C4-2B (cell line): ENCODE measurements at regions not wholly inside any gene's neighbourhood (a gene's known extent, or its start where the extent isn't known, plus 50 kb on each side); places are given as distances from the start of the nearest gene placed in this dataset.

ENCODE experiments used
- H3K27ac ChIP-seq: fragments of 450-650 bp; 2 replicates; pipeline ENCODE4 v1.5.1; 2017
- CTCF ChIP-seq: fragments of 450-650 bp; conservative IDR thresholded peaks from 2 replicates; pipeline ENCODE4 v1.5.1; 2017; ENCODE audit warnings: mild to moderate bottlenecking
- ZFX ChIP-seq: fragments of 450-650 bp; IDR thresholded peaks from 2 replicates; pipeline ENCODE4 v1.6.1; 2017

GRCh38 chr19:30696514-30696913 is 324.3 kb downstream of the ZNF536 start:
- no peak overlapping the region for H3K27ac ChIP-seq
- TF ChIP-seq ZFX (no peak), CTCF (peak; percentile 53)

DNA sequence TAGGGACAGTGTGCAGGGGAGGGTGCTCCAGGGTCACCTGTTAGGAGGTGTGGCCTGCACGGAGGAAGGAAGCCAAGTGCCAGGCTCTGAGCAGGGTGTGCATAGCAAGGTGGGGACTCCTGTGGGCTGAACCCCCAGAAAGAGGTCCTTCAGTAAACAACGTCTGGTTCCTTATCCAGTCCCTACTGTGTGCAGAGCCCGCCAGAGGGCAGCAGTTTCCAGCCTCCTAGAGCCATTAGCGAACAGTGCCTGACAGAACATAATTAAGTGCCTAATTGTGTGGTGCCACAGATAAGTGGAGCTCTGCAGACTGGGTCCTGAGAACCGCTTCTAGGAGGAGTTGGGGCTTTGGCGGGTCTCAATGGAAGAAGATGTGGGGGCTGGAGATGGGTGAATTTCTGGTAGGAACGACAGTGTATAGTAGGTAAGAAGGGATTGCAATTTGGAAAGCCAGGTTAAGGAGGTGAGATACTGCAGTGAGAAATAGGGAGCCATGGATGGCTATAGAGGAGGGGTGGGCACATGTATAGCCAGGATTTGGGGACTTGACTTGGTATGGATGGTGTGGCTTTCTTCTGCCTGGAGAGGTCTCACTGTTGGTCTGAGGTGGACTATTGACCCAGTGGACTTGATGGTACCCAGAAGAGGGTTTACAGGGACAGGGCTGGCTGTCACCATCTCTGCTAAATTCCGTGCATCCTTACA is 323.1 kb downstream of the ZNF536 start:
- TF ChIP-seq CTCF (peak; percentile 67), ZFX (no peak)
- H3K27ac ChIP-seq = no peak overlapping the region

- H3K27ac ChIP-seq = no peak overlapping the region
Observed at GRCh38 chr19:30694156-30694755, 322.1 kb downstream of the ZNF536 start.

DNA sequence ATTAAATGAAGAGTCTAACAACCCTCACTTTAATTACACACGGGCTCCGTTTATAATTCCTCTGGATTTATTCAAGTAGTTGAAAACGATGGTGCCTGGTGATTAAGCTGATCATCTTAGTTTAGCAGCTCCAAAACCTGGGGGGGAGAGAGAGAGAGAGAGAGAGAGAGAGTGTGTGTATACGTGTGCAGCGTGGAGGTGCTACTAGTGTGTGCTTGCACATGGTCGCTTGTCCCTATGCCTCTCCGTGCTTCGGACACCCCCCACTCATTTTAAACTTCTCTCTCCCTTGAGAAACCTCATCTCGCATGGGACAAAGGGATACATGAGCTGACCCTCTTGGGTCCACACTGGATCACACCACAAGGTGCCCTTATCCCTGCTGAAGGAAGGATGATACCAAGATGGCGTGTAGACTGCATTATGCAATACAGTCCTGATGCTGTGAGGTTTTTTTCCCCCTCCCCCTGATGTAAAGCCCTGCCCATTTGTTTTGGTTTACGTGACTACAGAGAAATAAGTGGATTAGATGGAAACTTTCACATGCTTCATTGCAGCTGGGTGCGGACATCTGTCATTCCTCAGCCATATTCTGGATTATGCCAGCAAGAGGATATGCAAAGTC is 320.8 kb downstream of the ZNF536 start:
- TF ChIP-seq ZFX (no peak), CTCF (no peak)
- no peak overlapping the region for H3K27ac ChIP-seq

More at GRCh38 chr19:30694156-30694755, 322.1 kb downstream of the ZNF536 start:
- no peak for TF ChIP-seq CTCF
- TF ChIP-seq ZFX = no peak

DNA sequence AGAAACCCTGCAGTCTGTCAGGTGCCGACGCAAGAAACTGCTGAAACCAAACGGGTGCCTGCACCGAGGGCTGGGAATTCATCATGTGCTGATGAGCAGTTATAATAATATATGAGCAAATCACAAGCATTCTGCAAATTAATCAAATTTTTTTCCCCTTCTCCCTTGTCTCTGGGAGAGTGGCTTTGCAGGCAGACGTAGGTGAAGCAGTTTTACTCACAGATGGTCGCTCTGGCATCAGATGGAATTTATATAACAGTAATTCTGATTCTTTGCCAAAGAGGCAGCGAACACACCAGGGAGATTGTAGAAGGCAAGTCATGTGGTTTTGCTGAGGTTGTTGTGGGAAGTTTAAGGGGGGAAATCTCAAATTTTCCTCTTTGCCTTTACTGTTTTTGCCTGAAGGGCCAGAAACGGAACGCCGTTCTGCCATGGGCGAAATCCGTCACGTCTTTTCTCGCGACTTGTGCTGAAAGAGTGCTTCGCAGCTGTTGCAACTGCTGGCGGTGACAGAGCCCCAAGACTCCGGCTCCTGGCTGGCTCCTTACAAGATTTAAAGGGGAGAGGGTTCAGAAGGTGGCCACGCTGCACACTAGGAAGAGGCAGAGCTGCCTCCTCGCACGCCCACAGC is 320.1 kb downstream of the ZNF536 start:
- H3K27ac ChIP-seq = no peak overlapping the region
- TF ChIP-seq CTCF = no peak
- no peak for TF ChIP-seq ZFX

GRCh38 chr19:30691819-30692166 is 319.6 kb downstream of the ZNF536 start:
- no peak for TF ChIP-seq CTCF
- no peak for TF ChIP-seq ZFX
- H3K27ac ChIP-seq = no peak overlapping the region
